ENCODE measurements at regions not wholly inside any gene's neighbourhood (a gene's known extent, or its start where the extent isn't known, plus 50 kb on each side); places are given as distances from the start of the nearest gene placed in this dataset.
"Not testable (repeated sequence)": the region's sequence is repeated elsewhere in the genome, so short reads cannot be mapped to it uniquely, and the experiment has no call there.

GRCh38 chr1:59202455-59202854 lies 94.4 kb upstream of the FGGY start:
- Histone ChIP-seq H3K27me3 (ENCODE audit: insufficient read depth, poor library complexity, severe bottlenecking) (no peaks in the 10 kb centered on the region), H3K27ac (replicated peaks) (no peak overlapping the region), H3K4me3 (replicated peaks; ENCODE audit: insufficient read depth, low read length) (no peak overlapping the region)
- no peak for DNase-seq (ENCODE audit: low read depth in 1 of 2, low spot score in 1 of 2)
- no peak for TF ChIP-seq REST (IDR thresholded peaks at IDR 0.05; ENCODE audit: insufficient replicate concordance, low read depth)
- TF ChIP-seq CTCF (IDR thresholded peaks at IDR 0.05; ENCODE audit: insufficient read depth, low read length) = no peak
- TF ChIP-seq SPI1 (IDR thresholded peaks at IDR 0.05; ENCODE audit: borderline replicate concordance, low read depth) = no peak
- no peak for TF ChIP-seq POLR2AphosphoS5 (IDR thresholded peaks at IDR 0.05; ENCODE audit: low read depth)
- no peak for TF ChIP-seq GABPA (IDR thresholded peaks at IDR 0.05; ENCODE audit: low read depth)

GRCh38 chr1:59204001-59204400 lies 92.9 kb upstream of the FGGY start:
- peak; percentile 65 for TF ChIP-seq SPI1 (IDR thresholded peaks at IDR 0.05; ENCODE audit: borderline replicate concordance, low read depth)
- TF ChIP-seq GABPA (IDR thresholded peaks at IDR 0.05; ENCODE audit: low read depth) = peak; percentile 10; the same call in 1 of the 2 replicates
- no peak for TF ChIP-seq REST (IDR thresholded peaks at IDR 0.05; ENCODE audit: insufficient replicate concordance, low read depth)
- peak overlapping the region; percentile 32; the same call in 1 of the 2 replicates for H3K27ac ChIP-seq (replicated peaks)
- no peaks in the 10 kb centered on the region for H3K27me3 ChIP-seq (ENCODE audit: insufficient read depth, poor library complexity, severe bottlenecking)
- DNase-seq (ENCODE audit: low read depth in 1 of 2, low spot score in 1 of 2) = peak; percentile 16 to 71
- H3K4me3 ChIP-seq (replicated peaks; ENCODE audit: insufficient read depth, low read length) = no peak overlapping the region

- not testable (repeated sequence) for DNase-seq (ENCODE audit: low read depth in 1 of 2, low spot score in 1 of 2); H3K4me3 ChIP-seq (replicated peaks; ENCODE audit: insufficient read depth, low read length); H3K27ac ChIP-seq (replicated peaks); H3K27me3 ChIP-seq (ENCODE audit: insufficient read depth, poor library complexity, severe bottlenecking)
Observed at GRCh38 chr1:59206616-59207015, 90.3 kb upstream of the FGGY start.

- H3K4me3 ChIP-seq (replicated peaks; ENCODE audit: insufficient read depth, low read length); DNase-seq (ENCODE audit: low read depth in 1 of 2, low spot score in 1 of 2); H3K27ac ChIP-seq (replicated peaks); H3K27me3 ChIP-seq (ENCODE audit: insufficient read depth, poor library complexity, severe bottlenecking): not testable (repeated sequence)
Observed at GRCh38 chr1:59210430-59210829, 86.5 kb upstream of the FGGY start.

GRCh38 chr1:59212706-59213105 lies 84.2 kb upstream of the FGGY start:
- H3K27me3 ChIP-seq (ENCODE audit: insufficient read depth, poor library complexity, severe bottlenecking) = no peaks in the 10 kb centered on the region
- DNase-seq (ENCODE audit: low read depth in 1 of 2, low spot score in 1 of 2) = no peak
- H3K27ac ChIP-seq (replicated peaks) = no peak overlapping the region
- H3K4me3 ChIP-seq (replicated peaks; ENCODE audit: insufficient read depth, low read length) = no peak overlapping the region
- TF ChIP-seq SPI1 (IDR thresholded peaks at IDR 0.05; ENCODE audit: borderline replicate concordance, low read depth) (no peak), REST (IDR thresholded peaks at IDR 0.05; ENCODE audit: insufficient replicate concordance, low read depth) (no peak), POLR2AphosphoS5 (IDR thresholded peaks at IDR 0.05; ENCODE audit: low read depth) (no peak)

Measured in HL-60 (cell line).